SU-DHL-6 (cell line): ENCODE measurements at regions not wholly inside any gene's neighbourhood (a gene's known extent, or its start where the extent isn't known, plus 50 kb on each side); places are given as distances from the start of the nearest gene placed in this dataset.

Source experiments
- H2AFZ ChIP-seq: fragments of 200-600 bp; sonication (generic); 2 replicates; pipeline ENCODE4 v1.6.1; 2014; ENCODE audit warnings: low read depth, mild to moderate bottlenecking, moderate library complexity, mixed read lengths, antibody characterized with exemption, low read length; ENCODE audit not compliant: severe bottlenecking
- H3F3A ChIP-seq: fragments of 200-600 bp; shearing (Covaris generic); 2 replicates; pipeline ENCODE4 v1.6.0; 2016; ENCODE audit warnings: antibody characterized with exemption, mild to moderate bottlenecking; ENCODE audit not compliant: insufficient read depth
- H3K27ac ChIP-seq: fragments of 200-600 bp; sonication (generic); 2 replicates; pipeline ENCODE4 v1.5.1; 2016; ENCODE audit warnings: low read depth, mild to moderate bottlenecking, low read length, moderate library complexity, mixed read lengths
- H3K27me3 ChIP-seq: fragments of 200-600 bp; sonication (generic), shearing (Covaris generic); 2 replicates; pipeline ENCODE4 v1.6.0; 2014; ENCODE audit warnings: mild to moderate bottlenecking, low read length
- H3K36me3 ChIP-seq: fragments of 200-600 bp; sonication (generic); 2 replicates; pipeline ENCODE4 v1.6.1; 2014; ENCODE audit warnings: mild to moderate bottlenecking, low read length, mixed read lengths
- H3K4me2 ChIP-seq: fragments of 300-600, 200-600 bp; shearing (Covaris generic), sonication (generic); 2 replicates; pipeline ENCODE4 v1.6.0; 2014; ENCODE audit warnings: low read length, low read depth, mild to moderate bottlenecking; ENCODE audit not compliant: poor library complexity, severe bottlenecking
- H3K4me3 ChIP-seq: fragments of 200-600 bp; sonication (generic); 2 replicates; pipeline ENCODE4 v1.5.1; 2014; ENCODE audit warnings: antibody characterized with exemption, low read length, mild to moderate bottlenecking, mixed read lengths; ENCODE audit not compliant: insufficient read depth, poor library complexity, severe bottlenecking
- H3K79me2 ChIP-seq: fragments of 200-600 bp; sonication (generic); 2 replicates; pipeline ENCODE4 v1.6.1; 2014; ENCODE audit warnings: mild to moderate bottlenecking, low read length, moderate library complexity; ENCODE audit not compliant: insufficient read depth
- H3K9ac ChIP-seq: fragments of 200-600 bp; sonication (generic); 2 replicates; pipeline ENCODE4 v1.7.0; 2014; ENCODE audit warnings: mild to moderate bottlenecking, low read length
- H3K9me2 ChIP-seq: fragments of 200-600 bp; sonication (generic); replicated peaks from 2 replicates; pipeline ENCODE4 v1.6.1; 2014; ENCODE audit warnings: low read length; ENCODE audit not compliant: insufficient read depth
- H3K9me3 ChIP-seq: fragments of 200-600 bp; sonication (generic); 2 replicates; pipeline ENCODE4 v1.6.1; 2014; ENCODE audit warnings: low read length, mixed read lengths; ENCODE audit not compliant: insufficient read depth
- H4K20me1 ChIP-seq: fragments of 200-600 bp; sonication (generic); 2 replicates; pipeline ENCODE4 v1.6.1; 2014; ENCODE audit warnings: low read depth, mild to moderate bottlenecking, antibody characterized with exemption, low read length, moderate library complexity, mixed read lengths
- EZH2phosphoT487 ChIP-seq: fragments of 200-600 bp; sonication (generic), shearing (Covaris generic); conservative IDR thresholded peaks from 2 replicates; pipeline ENCODE4 v1.6.1; 2018; ENCODE audit warnings: mild to moderate bottlenecking, antibody characterized with exemption, low read length, moderate library complexity, mixed read lengths
- TF ChIP-seq, protein P1 (sequence below): fragments of 200-600 bp; sonication (generic); IDR thresholded peaks from one replicate; pipeline ENCODE4 v1.5.1; 2017; ENCODE audit warnings: antibody characterized with exemption, mild to moderate bottlenecking, low read length, moderate library complexity; ENCODE audit not compliant: insufficient read depth, poor library complexity, severe bottlenecking

DNA sequence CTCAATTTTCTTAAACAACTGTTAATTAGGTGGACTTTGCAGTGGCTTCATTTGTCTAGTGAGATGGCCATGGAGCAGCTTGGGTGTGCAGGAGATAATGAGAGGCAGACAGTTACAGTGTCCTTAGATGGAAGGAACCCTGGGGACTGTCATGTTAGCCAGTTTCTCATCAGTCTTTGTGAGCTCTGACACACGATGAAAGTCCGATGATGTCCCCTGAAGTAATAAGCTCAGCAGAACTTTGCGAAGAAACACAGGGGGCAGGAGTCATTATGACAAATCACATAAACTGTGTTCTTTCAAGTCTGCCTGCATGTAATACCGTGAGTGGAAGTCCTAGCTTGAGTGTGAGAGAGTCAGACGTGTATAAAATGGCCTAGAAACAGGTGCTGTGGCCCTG is 201.8 kb downstream of the DRD1 start:
- H3K4me3 ChIP-seq, result no peak overlapping the region
- no peak overlapping the region for H2AFZ ChIP-seq
- H3K9ac ChIP-seq, result no peak overlapping the region
- H3K4me2 ChIP-seq, result no peak overlapping the region
- TF ChIP-seq EZH2phosphoT487, result no peak
- TF ChIP-seq, protein P1, sequence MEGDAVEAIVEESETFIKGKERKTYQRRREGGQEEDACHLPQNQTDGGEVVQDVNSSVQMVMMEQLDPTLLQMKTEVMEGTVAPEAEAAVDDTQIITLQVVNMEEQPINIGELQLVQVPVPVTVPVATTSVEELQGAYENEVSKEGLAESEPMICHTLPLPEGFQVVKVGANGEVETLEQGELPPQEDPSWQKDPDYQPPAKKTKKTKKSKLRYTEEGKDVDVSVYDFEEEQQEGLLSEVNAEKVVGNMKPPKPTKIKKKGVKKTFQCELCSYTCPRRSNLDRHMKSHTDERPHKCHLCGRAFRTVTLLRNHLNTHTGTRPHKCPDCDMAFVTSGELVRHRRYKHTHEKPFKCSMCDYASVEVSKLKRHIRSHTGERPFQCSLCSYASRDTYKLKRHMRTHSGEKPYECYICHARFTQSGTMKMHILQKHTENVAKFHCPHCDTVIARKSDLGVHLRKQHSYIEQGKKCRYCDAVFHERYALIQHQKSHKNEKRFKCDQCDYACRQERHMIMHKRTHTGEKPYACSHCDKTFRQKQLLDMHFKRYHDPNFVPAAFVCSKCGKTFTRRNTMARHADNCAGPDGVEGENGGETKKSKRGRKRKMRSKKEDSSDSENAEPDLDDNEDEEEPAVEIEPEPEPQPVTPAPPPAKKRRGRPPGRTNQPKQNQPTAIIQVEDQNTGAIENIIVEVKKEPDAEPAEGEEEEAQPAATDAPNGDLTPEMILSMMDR, result no peak
- no peaks in the 10 kb centered on the region for H3K79me2 ChIP-seq
- no peaks in the 10 kb centered on the region for H3K9me3 ChIP-seq
- H3K36me3 ChIP-seq, result no peaks in the 10 kb centered on the region
- H3K9me2 ChIP-seq, result no peaks in the 10 kb centered on the region
- H3K27me3 ChIP-seq, result no peaks in the 10 kb centered on the region
- no peak overlapping the region for H3K27ac ChIP-seq
- H4K20me1 ChIP-seq, result no peaks in the 10 kb centered on the region
- no peaks in the 10 kb centered on the region for H3F3A ChIP-seq

DNA sequence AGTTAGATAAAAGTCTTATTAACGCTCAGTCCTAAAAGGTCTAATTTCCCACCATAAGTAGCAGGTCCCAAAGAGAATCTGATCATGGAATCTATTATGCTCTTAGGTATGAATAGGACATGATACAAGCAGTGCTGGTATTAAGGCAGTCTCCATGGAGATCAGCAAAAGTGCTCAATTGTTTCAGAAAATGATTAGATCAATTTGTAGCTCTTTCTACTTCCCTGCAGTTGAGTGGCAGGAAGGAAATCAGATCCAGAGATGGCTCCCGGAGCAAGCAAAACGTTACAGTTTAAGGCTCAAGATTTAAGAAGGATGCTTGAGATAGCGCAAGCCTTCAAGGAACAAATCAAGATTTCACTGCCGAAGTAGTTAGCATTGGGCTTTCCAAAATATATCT is 205.7 kb downstream of the DRD1 start:
- Histone ChIP-seq H3K9me2 (no peaks in the 10 kb centered on the region), H3K4me2 (no peak overlapping the region)

DNA sequence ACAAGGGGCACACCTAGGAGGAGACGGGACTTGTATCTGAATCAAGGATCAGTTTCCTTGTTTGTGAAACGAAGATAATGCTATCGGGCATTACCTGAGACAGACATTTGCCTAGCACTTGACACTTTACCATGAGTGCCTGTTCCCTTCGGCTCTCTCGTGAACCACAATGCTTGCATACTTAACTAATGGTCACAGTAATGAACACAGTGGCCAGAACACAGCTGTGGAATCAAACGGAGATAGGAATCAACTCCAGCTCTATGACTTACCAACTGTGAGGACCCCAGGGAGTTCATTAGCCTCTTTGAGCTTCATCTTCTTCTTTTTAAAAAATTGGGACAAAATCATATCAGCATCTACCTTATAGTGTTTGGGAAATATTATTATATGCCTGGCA is 207.8 kb downstream of the DRD1 start:
- Histone ChIP-seq H2AFZ (no peak overlapping the region), H3K9me3 (no peaks in the 10 kb centered on the region), H3K4me3 (no peak overlapping the region), H3K27ac (no peak overlapping the region), H4K20me1 (no peaks in the 10 kb centered on the region), H3K4me2 (no peak overlapping the region), H3K9me2 (no peaks in the 10 kb centered on the region), H3K79me2 (no peaks in the 10 kb centered on the region), H3K36me3 (no peaks in the 10 kb centered on the region), H3K27me3 (no peaks in the 10 kb centered on the region), H3F3A (no peaks in the 10 kb centered on the region), H3K9ac (no peak overlapping the region)
- no peak for TF ChIP-seq EZH2phosphoT487
- TF ChIP-seq, protein P1, result no peak

More for the DNA sequence above, 205.7 kb downstream of the DRD1 start:
- no peaks in the 10 kb centered on the region for H3F3A ChIP-seq
- H3K9me3 ChIP-seq, result no peaks in the 10 kb centered on the region
- no peak overlapping the region for H2AFZ ChIP-seq
- H3K9ac ChIP-seq, result no peak overlapping the region
- H3K27ac ChIP-seq, result no peak overlapping the region
- no peaks in the 10 kb centered on the region for H4K20me1 ChIP-seq
- no peaks in the 10 kb centered on the region for H3K79me2 ChIP-seq
- no peaks in the 10 kb centered on the region for H3K27me3 ChIP-seq
- no peaks in the 10 kb centered on the region for H3K36me3 ChIP-seq
- no peak overlapping the region for H3K4me3 ChIP-seq
- TF ChIP-seq, protein P1, result no peak
- TF ChIP-seq EZH2phosphoT487, result no peak
